Choroid plexus epithelial cell (primary cell): ENCODE measurements at regions not wholly inside any gene's neighbourhood (a gene's known extent, or its start where the extent isn't known, plus 50 kb on each side); places are given as distances from the start of the nearest gene placed in this dataset.
A peak's percentile ranks its signal among the peaks of the same experiment; 100 is the strongest.

Source experiments
- DNase-seq: peaks from one replicate; pipeline ENCODE4 v3.0.0-alpha.2; 2010; ENCODE audit warnings: low read depth
- H3K4me3 ChIP-seq: 2 replicates; pipeline ENCODE4 v1.5.1; 2011; ENCODE audit warnings: low read depth, mild to moderate bottlenecking, control low read depth, low read length, moderate library complexity
- CTCF ChIP-seq: conservative IDR thresholded peaks from 2 replicates; pipeline ENCODE4 v1.5.1; 2011; ENCODE audit warnings: low read depth, mild to moderate bottlenecking, control low read depth, inconsistent platforms, low read length, moderate library complexity

DNA sequence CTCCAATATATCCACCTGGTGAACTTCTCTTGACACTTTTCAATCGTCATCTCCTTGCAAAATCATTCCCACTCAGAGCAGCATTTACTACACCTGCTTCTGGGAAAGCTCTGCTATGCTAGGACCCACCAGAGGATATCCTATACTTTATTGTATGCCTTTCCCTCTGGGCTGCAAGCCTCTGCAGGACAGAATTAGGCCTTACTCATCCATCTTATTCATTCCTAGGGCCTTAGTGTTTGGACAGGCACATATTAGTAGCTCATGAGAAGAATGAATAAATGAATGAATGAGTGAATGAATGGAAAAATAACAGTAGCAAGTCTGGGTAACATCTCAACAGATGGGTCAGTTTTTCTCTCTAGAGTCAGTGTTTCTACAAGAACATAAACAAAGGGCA lies 216.1 kb downstream of the MAFB start:
- no peak overlapping the region for H3K4me3 ChIP-seq
- no peak for TF ChIP-seq CTCF
- DNase-seq, result no peak

GRCh38 chr20:40471261-40471629 lies 217.8 kb downstream of the MAFB start:
- H3K4me3 ChIP-seq, result no peak overlapping the region
- TF ChIP-seq CTCF, result peak; percentile 13
- DNase-seq, result peak; percentile 5

DNA sequence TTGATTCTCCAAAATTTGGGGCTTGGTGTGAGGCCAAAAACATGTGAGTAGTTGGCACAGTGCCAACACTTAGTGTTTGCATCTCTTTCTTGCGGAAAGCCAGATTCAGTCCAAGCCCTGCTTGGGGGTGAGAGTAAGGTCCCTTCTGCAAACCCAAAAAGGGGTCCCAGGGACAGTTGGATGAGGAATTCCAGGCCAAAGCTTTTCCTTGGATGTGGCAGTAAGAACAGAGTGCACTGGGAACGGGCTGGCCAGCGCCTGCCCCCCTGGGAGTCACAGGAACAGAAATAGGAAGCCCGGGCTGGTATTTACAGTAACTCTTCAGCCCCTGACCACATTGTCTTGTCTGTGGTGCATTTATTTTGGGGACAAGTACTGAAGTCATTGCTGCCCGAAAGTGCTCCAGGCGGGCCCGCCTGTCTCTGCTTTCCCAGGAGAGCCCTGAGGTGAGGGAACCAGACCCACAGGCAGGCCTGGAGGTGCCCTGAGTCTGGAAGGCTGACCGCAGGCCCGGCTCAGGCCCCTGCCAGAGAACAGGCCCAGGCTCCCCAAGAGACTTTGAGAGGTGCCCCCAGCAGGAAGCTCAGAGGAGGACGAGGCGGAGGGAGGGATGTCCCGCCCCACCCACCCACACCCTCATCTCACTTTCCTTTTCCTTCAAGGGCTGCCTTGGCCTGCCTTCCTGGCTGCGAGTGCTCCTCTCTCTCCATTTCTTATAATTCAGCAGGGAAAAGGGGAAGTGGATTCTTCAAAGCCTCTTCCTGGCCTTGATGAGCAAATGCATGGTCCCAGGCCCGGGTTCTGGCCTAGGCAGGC lies 218.4 kb downstream of the MAFB start:
- peak; percentile 5 for DNase-seq
- no peak overlapping the region for H3K4me3 ChIP-seq
- TF ChIP-seq CTCF, result no peak

DNA sequence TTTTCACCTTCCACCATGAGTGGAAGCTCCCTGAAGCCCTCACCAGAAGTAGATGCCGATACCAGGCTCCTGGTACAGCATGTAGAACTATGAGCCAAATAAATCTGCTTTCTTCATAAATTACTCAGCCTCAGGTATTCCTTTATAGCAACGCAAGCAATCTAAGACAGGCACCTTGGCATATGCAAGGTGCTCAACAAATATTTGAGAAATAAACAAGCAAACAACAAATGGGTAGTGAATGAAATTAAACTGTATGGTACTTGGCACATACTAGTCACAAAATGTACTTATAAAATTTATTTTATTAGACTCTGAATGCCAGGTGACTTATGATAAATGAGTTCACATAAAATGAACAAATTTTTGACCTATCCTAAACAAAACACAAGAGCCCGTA lies 220.3 kb downstream of the MAFB start:
- H3K4me3 ChIP-seq, result no peak overlapping the region
- TF ChIP-seq CTCF, result no peak
- DNase-seq, result no peak

DNA sequence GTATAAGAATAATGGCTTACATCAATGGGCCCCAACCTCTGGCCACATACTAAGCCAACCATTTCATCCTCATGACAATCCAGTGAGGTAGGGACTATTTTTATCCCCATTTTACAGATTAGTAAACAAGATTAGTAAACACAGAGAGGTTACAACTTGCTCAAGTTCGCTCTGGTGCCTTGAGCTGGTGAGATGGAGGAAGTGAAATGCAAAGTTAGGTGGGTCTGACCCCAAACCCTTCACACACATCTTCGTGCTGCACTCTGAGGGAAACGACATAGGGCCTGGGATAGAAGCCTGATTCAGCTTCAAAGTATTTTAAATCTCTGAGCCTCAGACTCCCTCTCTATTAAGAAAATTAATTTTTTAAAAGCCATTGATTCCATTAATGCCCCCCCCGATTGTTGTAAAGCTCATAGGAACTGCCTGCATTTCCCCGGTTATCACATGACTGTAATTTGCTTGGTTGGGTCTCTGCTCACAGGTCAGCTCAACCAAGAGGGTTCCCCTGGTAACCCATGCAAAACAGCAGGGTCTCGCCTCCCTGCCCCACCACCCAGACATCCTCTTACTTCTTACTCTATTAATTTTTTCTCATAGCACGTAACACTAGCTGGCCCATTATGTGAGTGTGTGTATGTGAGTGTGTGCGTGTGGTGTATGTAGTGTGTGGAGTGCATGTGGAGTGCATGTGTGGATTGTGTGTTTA lies 221.2 kb downstream of the MAFB start:
- TF ChIP-seq CTCF, result no peak
- H3K4me3 ChIP-seq, result no peak overlapping the region
- DNase-seq, result no peak

DNA sequence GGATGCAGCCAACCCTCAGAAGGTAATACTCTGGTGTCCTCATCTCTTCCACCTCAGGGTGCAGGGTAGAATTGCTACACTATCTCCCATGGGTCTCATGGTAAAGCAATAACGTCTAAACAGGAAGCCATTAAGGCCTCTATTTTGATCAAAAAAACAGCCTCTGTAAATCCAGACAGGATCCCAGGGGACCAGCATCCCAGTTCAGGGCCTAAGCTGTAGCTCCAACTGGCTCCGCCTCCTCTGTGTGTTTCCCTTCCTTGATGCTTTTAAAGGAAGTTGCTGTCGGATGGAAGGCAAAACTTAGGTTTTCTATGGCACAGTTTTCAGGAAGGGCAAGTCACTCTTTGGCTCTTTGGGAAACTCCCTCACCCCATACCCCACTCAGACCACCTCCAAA lies 222.0 kb downstream of the MAFB start:
- TF ChIP-seq CTCF, result no peak
- DNase-seq, result no peak
- H3K4me3 ChIP-seq, result no peak overlapping the region
